NB4 (cell line): ENCODE measurements at regions not wholly inside any gene's neighbourhood (a gene's known extent, or its start where the extent isn't known, plus 50 kb on each side); places are given as distances from the start of the nearest gene placed in this dataset.
"Not testable (repeated sequence)": the region's sequence is repeated elsewhere in the genome, so short reads cannot be mapped to it uniquely, and the experiment has no call there.

ENCODE experiments used
- DNase-seq: peaks from one replicate; pipeline ENCODE4 v3.0.0; 2010; ENCODE audit warnings: low read depth
- H3K4me3 ChIP-seq: one replicate; pipeline ENCODE4 v1.5.1; 2011; ENCODE audit warnings: mild to moderate bottlenecking, low read depth, low read length, moderate library complexity
- CTCF ChIP-seq: IDR thresholded peaks from one replicate; pipeline ENCODE4 v1.5.1; 2012; ENCODE audit warnings: low read depth, low read length
- MAX ChIP-seq: IDR thresholded peaks from 2 replicates; pipeline ENCODE4 v1.6.1; 2011; ENCODE audit warnings: low read depth, low read length
- MYC ChIP-seq: IDR thresholded peaks from 2 replicates; pipeline ENCODE4 v1.6.1; 2011; ENCODE audit warnings: low read depth, low read length
- POLR2A ChIP-seq: IDR thresholded peaks from 2 replicates; pipeline ENCODE4 v1.6.1; 2011; ENCODE audit warnings: mild to moderate bottlenecking; ENCODE audit not compliant: insufficient read length; ENCODE audit errors: extremely low read depth

GRCh38 chr3:15982667-15983196 is 185.0 kb upstream of the ANKRD28 start:
- TF ChIP-seq POLR2A (no peak), MAX (no peak), CTCF (no peak), MYC (no peak)

GRCh38 chr3:15983232-15983631 is 185.5 kb upstream of the ANKRD28 start:
- no peak overlapping the region for H3K4me3 ChIP-seq
- no peak for DNase-seq
- TF ChIP-seq CTCF (no peak), MAX (no peak), POLR2A (no peak), MYC (no peak)

More at GRCh38 chr3:15982667-15983196, 185.0 kb upstream of the ANKRD28 start:
- H3K4me3 ChIP-seq, result no peak overlapping the region
- no peak for DNase-seq

- TF ChIP-seq MYC (no peak), POLR2A (no peak), MAX (no peak), CTCF (no peak)
- no peak overlapping the region for H3K4me3 ChIP-seq
- no peak for DNase-seq
These were observed 185.9 kb upstream of the ANKRD28 start for GRCh38 chr3:15983693-15984092.

GRCh38 chr3:15989419-15989818 is 185.1 kb upstream of the GALNT15 start:
- TF ChIP-seq POLR2A, result no peak
- peak; percentile 4 for TF ChIP-seq CTCF
- no peak for DNase-seq
- no peak overlapping the region for H3K4me3 ChIP-seq

- H3K4me3 ChIP-seq, DNase-seq: not testable (repeated sequence)
These were observed 180.8 kb upstream of the GALNT15 start for GRCh38 chr3:15993660-15994059.

GRCh38 chr3:15996496-15996895 is 178.0 kb upstream of the GALNT15 start:
- DNase-seq, result not testable (repeated sequence)

GRCh38 chr3:15997274-15997943 is 177.1 kb upstream of the GALNT15 start:
- no peak for DNase-seq
- no peak overlapping the region for H3K4me3 ChIP-seq
- TF ChIP-seq CTCF (no peak), MAX (no peak), POLR2A (no peak), MYC (no peak)

More at GRCh38 chr3:15996496-15996895, 178.0 kb upstream of the GALNT15 start:
- H3K4me3 ChIP-seq, result not testable (repeated sequence)
